GM12892 (cell line): ENCODE measurements at regions not wholly inside any gene's neighbourhood (a gene's known extent, or its start where the extent isn't known, plus 50 kb on each side); places are given as distances from the start of the nearest gene placed in this dataset.

Experiments used
- POLR2A ChIP-seq: IDR thresholded peaks from 2 replicates; pipeline ENCODE4 v1.6.1; 2011; ENCODE audit warnings: low read depth, low read length, control low read depth
- TAF1 ChIP-seq: IDR thresholded peaks from 2 replicates; pipeline ENCODE4 v1.6.1; 2011; ENCODE audit warnings: low read depth, mild to moderate bottlenecking, control low read depth, low read length, borderline replicate concordance

DNA sequence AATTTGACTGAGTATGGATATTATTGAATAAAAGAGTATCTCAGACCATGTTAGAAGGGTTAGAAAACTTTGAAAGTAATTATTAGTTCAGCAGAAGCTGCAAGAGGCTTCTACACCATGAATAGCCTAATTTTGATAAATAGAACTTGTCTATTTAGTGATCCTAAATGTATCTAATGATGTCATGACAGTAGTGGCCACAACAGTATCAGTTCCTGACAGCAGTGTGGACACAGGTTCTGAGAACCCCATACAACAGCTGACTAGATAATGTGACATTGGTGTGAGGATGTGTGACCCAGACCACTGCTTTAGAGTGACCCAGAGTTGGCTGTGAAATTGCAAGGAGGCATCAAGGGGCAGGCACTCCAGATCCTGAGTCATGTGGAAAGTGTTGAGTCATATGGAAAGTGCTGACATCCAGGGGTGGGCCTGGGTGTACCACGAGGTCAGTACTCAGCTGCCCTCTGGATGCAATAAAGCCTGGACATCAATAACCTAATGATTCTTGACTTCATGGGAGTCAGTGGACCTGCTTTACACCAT is 754.7 kb downstream of the DHX35 start:
- TF ChIP-seq POLR2A, result no peak
- TF ChIP-seq TAF1, result no peak
